MM.1S (cell line): ENCODE measurements at regions not wholly inside any gene's neighbourhood (a gene's known extent, or its start where the extent isn't known, plus 50 kb on each side); places are given as distances from the start of the nearest gene placed in this dataset.

ENCODE experiments used
- EZH2phosphoT487 ChIP-seq: fragments of 300-600 bp; sonication (generic); IDR thresholded peaks from 2 replicates; pipeline ENCODE4 v1.6.1; 2018; ENCODE audit warnings: antibody characterized with exemption, low read length
- TF ChIP-seq, protein P1 (sequence below): fragments of 300-600 bp; sonication (generic); IDR thresholded peaks from 2 replicates; pipeline ENCODE4 v1.5.1; 2016; ENCODE audit warnings: antibody characterized with exemption, low read length, mixed read lengths

GRCh38 chr2:186197955-186198354 lies 288.1 kb upstream of the ZC3H15 start:
- TF ChIP-seq, protein P1, sequence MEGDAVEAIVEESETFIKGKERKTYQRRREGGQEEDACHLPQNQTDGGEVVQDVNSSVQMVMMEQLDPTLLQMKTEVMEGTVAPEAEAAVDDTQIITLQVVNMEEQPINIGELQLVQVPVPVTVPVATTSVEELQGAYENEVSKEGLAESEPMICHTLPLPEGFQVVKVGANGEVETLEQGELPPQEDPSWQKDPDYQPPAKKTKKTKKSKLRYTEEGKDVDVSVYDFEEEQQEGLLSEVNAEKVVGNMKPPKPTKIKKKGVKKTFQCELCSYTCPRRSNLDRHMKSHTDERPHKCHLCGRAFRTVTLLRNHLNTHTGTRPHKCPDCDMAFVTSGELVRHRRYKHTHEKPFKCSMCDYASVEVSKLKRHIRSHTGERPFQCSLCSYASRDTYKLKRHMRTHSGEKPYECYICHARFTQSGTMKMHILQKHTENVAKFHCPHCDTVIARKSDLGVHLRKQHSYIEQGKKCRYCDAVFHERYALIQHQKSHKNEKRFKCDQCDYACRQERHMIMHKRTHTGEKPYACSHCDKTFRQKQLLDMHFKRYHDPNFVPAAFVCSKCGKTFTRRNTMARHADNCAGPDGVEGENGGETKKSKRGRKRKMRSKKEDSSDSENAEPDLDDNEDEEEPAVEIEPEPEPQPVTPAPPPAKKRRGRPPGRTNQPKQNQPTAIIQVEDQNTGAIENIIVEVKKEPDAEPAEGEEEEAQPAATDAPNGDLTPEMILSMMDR: no peak
- TF ChIP-seq EZH2phosphoT487: no peak
